Astrocyte (in vitro differentiated cells and primary cell): ENCODE measurements at regions not wholly inside any gene's neighbourhood (a gene's known extent, or its start where the extent isn't known, plus 50 kb on each side); places are given as distances from the start of the nearest gene placed in this dataset.

Experiments
- DNase-seq: peaks from one replicate; pipeline ENCODE4 v3.0.0-alpha.2; 2010; ENCODE audit warnings: low read depth
- FAIRE-seq: peaks from 2 replicates; lab custom pipeline; 2011; peaks lifted over from hg19 to GRCh38; lab: Jason Lieb, UNC
- H2AFZ ChIP-seq: 2 replicates; pipeline ENCODE4 v1.6.0; 2012; ENCODE audit warnings: low read depth, low read length, inconsistent platforms
- H3K27ac ChIP-seq: 2 replicates; pipeline ENCODE4 v1.5.1; 2011; ENCODE audit warnings: low read depth, low read length, inconsistent platforms
- H3K27me3 ChIP-seq: 2 replicates; pipeline ENCODE4 v1.6.0; 2011; ENCODE audit warnings: low read length, inconsistent platforms; ENCODE audit not compliant: insufficient read depth
- H3K36me3 ChIP-seq: 2 replicates; pipeline ENCODE4 v1.5.1; 2011; ENCODE audit warnings: low read length, inconsistent platforms; ENCODE audit not compliant: insufficient read depth
- H3K4me1 ChIP-seq: 2 replicates; pipeline ENCODE4 v1.5.1; 2011; ENCODE audit warnings: low read length, inconsistent platforms; ENCODE audit not compliant: insufficient read depth
- H3K4me2 ChIP-seq: 2 replicates; pipeline ENCODE4 v1.6.0; 2012; ENCODE audit warnings: low read length, inconsistent platforms
- H3K4me3 ChIP-seq: 2 replicates; pipeline ENCODE4 v1.5.1; 2011; ENCODE audit warnings: low read depth, mild to moderate bottlenecking, low read length, inconsistent platforms; ENCODE audit not compliant: insufficient read depth
- H3K79me2 ChIP-seq: 2 replicates; pipeline ENCODE4 v1.6.0; 2012; ENCODE audit warnings: mild to moderate bottlenecking, low read length, inconsistent platforms; ENCODE audit not compliant: insufficient read depth
- H3K9ac ChIP-seq: 2 replicates; pipeline ENCODE4 v1.6.0; 2012; ENCODE audit warnings: mild to moderate bottlenecking, low read length, inconsistent platforms
- H3K9me3 ChIP-seq: 2 replicates; pipeline ENCODE4 v1.5.1; 2012; ENCODE audit warnings: low read depth, mild to moderate bottlenecking, low read length, inconsistent platforms; ENCODE audit not compliant: insufficient read depth
- H4K20me1 ChIP-seq: 2 replicates; pipeline ENCODE4 v1.6.0; 2012; ENCODE audit warnings: low read length, inconsistent platforms; ENCODE audit not compliant: insufficient read depth
- H3K27ac Mint-ChIP-seq: one replicate; pipeline ENCODE4 v1.8.0; 2021; ENCODE audit warnings: mild to moderate bottlenecking, mixed read lengths; ENCODE audit not compliant: unreplicated experiment
- H3K27me3 Mint-ChIP-seq: one replicate; pipeline ENCODE4 v1.8.0; 2021; ENCODE audit warnings: low read depth, mixed read lengths; ENCODE audit not compliant: unreplicated experiment
- H3K36me3 Mint-ChIP-seq: one replicate; pipeline ENCODE4 v1.8.0; 2021; ENCODE audit warnings: low read depth, mixed read lengths; ENCODE audit not compliant: unreplicated experiment
- H3K4me1 Mint-ChIP-seq: one replicate; pipeline ENCODE4 v1.8.0; 2021; ENCODE audit warnings: low read depth, mixed read lengths; ENCODE audit not compliant: unreplicated experiment
- H3K4me3 Mint-ChIP-seq: one replicate; pipeline ENCODE4 v1.8.0; 2021; ENCODE audit warnings: mild to moderate bottlenecking, moderate library complexity, mixed read lengths; ENCODE audit not compliant: unreplicated experiment
- H3K9me3 Mint-ChIP-seq: one replicate; pipeline ENCODE4 v1.8.0; 2021; ENCODE audit warnings: mild to moderate bottlenecking, mixed read lengths; ENCODE audit not compliant: unreplicated experiment
- CTCF ChIP-seq: IDR thresholded peaks from 2 replicates; pipeline ENCODE4 v1.5.1; 2011; ENCODE audit warnings: low read depth, mild to moderate bottlenecking, inconsistent platforms, low read length, moderate library complexity; ENCODE audit not compliant: insufficient read depth
- EZH2 ChIP-seq: IDR thresholded peaks from 2 replicates; pipeline ENCODE4 v1.6.1; 2012; ENCODE audit warnings: mild to moderate bottlenecking, low read length, inconsistent platforms; ENCODE audit not compliant: insufficient read depth

GRCh38 chr2:45115181-45115580, 105.9 kb upstream of the SIX2 start:
- no peak overlapping the region for H3K9ac ChIP-seq
- peaks cover 11% of the 10 kb centered on the region for H3K4me1 Mint-ChIP-seq
- DNase-seq, result no peak
- H3K4me3 Mint-ChIP-seq, result no peak overlapping the region
- H3K27me3 ChIP-seq, result peaks cover 13% of the 10 kb centered on the region
- H3K27ac Mint-ChIP-seq, result no peak overlapping the region
- peaks cover 2% of the 10 kb centered on the region for H3K36me3 Mint-ChIP-seq
- TF ChIP-seq EZH2, result no peak
- no peak for TF ChIP-seq CTCF
- no peaks in the 10 kb centered on the region for H3K79me2 ChIP-seq
- no peaks in the 10 kb centered on the region for H3K9me3 ChIP-seq
- no peaks in the 10 kb centered on the region for H3K36me3 ChIP-seq
- peaks cover 3% of the 10 kb centered on the region for H4K20me1 ChIP-seq
- H3K27me3 Mint-ChIP-seq, result peaks cover 12% of the 10 kb centered on the region
- no peak overlapping the region for H3K4me2 ChIP-seq
- no peak overlapping the region for H3K27ac ChIP-seq
- H2AFZ ChIP-seq, result no peak overlapping the region
- peaks cover 2% of the 10 kb centered on the region for H3K9me3 Mint-ChIP-seq
- H3K4me3 ChIP-seq, result no peak overlapping the region
- no peak for FAIRE-seq
- H3K4me1 ChIP-seq, result peaks cover 14% of the 10 kb centered on the region

GRCh38 chr2:45114221-45114955, 105.1 kb upstream of the SIX2 start:
- H3K4me3 Mint-ChIP-seq, result no peak overlapping the region
- Histone ChIP-seq H3K79me2 (no peaks in the 10 kb centered on the region), H3K4me2 (no peak overlapping the region), H3K27me3 (peaks cover 14% of the 10 kb centered on the region), H3K4me1 (peaks cover 6% of the 10 kb centered on the region), H3K9me3 (no peaks in the 10 kb centered on the region), H3K4me3 (no peak overlapping the region), H2AFZ (no peak overlapping the region), H3K9ac (no peak overlapping the region), H3K27ac (no peak overlapping the region), H4K20me1 (no peaks in the 10 kb centered on the region), H3K36me3 (no peaks in the 10 kb centered on the region)
- DNase-seq, result no peak
- FAIRE-seq, result no peak
- peaks cover 2% of the 10 kb centered on the region for H3K36me3 Mint-ChIP-seq
- peaks cover 2% of the 10 kb centered on the region for H3K9me3 Mint-ChIP-seq
- no peak for TF ChIP-seq EZH2
- TF ChIP-seq CTCF, result no peak
- H3K27ac Mint-ChIP-seq, result no peak overlapping the region
- peaks cover 4% of the 10 kb centered on the region for H3K4me1 Mint-ChIP-seq
- peaks cover 17% of the 10 kb centered on the region for H3K27me3 Mint-ChIP-seq

DNA sequence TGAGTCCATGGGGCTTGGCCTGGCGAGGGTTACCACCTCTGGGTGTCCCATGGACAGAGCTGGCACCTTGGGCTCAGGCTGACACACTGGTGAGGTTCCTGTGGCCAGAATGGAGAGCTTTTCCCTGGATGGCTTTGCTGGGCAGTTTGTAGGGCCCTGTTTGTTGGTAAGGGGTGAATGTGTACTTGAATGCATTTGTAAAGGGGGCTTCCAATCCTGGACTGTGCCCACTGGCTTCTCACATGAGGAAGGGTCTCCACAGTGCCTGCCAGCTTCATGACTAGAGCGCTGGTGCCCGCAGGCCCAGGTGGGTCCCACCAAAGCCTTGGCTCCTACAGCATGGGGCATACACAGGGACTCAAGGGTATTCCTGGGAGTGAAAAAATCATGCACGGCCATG, 103.5 kb upstream of the SIX2 start:
- Histone ChIP-seq H3K27ac (no peak overlapping the region), H3K27me3 (peaks cover 14% of the 10 kb centered on the region), H2AFZ (no peak overlapping the region), H3K9ac (no peak overlapping the region), H3K36me3 (no peaks in the 10 kb centered on the region), H3K4me2 (no peak overlapping the region), H3K9me3 (no peaks in the 10 kb centered on the region), H3K4me1 (no peaks in the 10 kb centered on the region), H4K20me1 (no peaks in the 10 kb centered on the region), H3K4me3 (no peak overlapping the region), H3K79me2 (no peaks in the 10 kb centered on the region)
- FAIRE-seq, result no peak
- no peak for DNase-seq
- no peak overlapping the region for H3K4me3 Mint-ChIP-seq
- no peaks in the 10 kb centered on the region for H3K4me1 Mint-ChIP-seq
- H3K36me3 Mint-ChIP-seq, result peaks cover 2% of the 10 kb centered on the region
- H3K9me3 Mint-ChIP-seq, result peaks cover 2% of the 10 kb centered on the region
- no peak overlapping the region for H3K27ac Mint-ChIP-seq
- no peak for TF ChIP-seq CTCF
- peaks cover 21% of the 10 kb centered on the region for H3K27me3 Mint-ChIP-seq
